ENCODE measurements at regions not wholly inside any gene's neighbourhood (a gene's known extent, or its start where the extent isn't known, plus 50 kb on each side); places are given as distances from the start of the nearest gene placed in this dataset.

DNA sequence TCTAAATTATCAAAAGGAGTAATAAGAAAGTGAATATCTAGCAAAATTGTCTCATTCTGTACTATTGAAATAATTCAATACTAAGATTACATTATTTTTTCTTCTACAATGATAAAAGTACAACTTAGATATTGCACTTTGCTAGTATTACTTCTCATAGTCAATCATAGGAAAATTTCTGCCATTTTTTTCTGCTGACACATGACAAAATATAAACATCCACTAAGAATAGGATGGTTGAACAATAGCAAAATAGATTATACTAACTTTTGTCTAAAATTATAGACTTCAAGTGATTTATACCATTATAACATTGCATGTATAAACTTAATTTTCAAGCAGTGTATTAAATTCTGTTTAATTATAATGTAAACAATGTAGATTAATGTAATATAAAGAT lies 540.2 kb downstream of the PDHA2 start:
- TF ChIP-seq, protein P1, sequence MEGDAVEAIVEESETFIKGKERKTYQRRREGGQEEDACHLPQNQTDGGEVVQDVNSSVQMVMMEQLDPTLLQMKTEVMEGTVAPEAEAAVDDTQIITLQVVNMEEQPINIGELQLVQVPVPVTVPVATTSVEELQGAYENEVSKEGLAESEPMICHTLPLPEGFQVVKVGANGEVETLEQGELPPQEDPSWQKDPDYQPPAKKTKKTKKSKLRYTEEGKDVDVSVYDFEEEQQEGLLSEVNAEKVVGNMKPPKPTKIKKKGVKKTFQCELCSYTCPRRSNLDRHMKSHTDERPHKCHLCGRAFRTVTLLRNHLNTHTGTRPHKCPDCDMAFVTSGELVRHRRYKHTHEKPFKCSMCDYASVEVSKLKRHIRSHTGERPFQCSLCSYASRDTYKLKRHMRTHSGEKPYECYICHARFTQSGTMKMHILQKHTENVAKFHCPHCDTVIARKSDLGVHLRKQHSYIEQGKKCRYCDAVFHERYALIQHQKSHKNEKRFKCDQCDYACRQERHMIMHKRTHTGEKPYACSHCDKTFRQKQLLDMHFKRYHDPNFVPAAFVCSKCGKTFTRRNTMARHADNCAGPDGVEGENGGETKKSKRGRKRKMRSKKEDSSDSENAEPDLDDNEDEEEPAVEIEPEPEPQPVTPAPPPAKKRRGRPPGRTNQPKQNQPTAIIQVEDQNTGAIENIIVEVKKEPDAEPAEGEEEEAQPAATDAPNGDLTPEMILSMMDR (conservative IDR thresholded peaks at IDR 0.05; ENCODE audit: low read length), result no peak

DNA sequence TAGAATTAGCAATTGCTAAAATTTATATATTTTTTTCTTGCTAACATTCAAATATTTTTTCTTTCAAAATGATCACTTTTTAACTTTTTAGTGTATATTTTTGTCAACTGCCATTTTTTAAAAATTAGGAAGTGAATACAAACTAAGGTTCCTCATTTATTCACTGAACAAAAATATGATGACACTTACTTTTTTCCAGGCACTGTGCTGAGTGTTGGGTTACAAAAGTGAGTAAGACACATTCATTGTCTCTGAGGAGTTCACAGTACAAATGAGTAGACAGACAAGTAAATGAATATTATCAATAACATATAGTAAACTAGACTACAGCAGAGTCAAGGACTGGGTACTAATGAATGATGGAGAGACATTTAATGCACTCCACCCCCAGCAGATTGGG lies 543.5 kb downstream of the PDHA2 start:
- TF ChIP-seq, protein P1 (conservative IDR thresholded peaks at IDR 0.05; ENCODE audit: low read length), result no peak
- no peak for DNase-seq (ENCODE audit: low read depth)
- H3K4me3 ChIP-seq (ENCODE audit: low read length), result no peak overlapping the region

More for the DNA sequence above, 540.2 kb downstream of the PDHA2 start:
- no peak overlapping the region for H3K4me3 ChIP-seq (ENCODE audit: low read length)
- DNase-seq (ENCODE audit: low read depth), result no peak

DNA sequence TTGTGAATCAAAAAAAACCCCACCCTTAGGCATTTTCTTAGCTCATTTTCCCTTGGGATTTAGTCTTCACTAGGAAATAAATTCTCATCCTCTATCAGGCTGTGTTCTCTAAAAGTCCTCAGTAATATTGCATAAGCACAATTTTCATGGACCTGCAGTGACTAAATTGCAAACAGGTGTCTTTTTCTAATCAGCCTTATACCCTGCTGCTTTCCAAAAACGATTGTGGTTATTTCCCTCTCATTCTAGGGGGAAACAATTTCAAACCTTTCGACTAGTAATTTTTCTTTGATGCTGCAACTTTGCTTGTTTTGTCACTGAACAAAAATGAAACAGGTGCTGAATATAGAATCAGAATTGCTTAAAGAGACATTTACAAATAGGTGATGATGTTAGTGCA lies 549.9 kb downstream of the PDHA2 start:
- TF ChIP-seq, protein P1 (conservative IDR thresholded peaks at IDR 0.05; ENCODE audit: low read length), result no peak
- DNase-seq (ENCODE audit: low read depth), result no peak
- no peak overlapping the region for H3K4me3 ChIP-seq (ENCODE audit: low read length)

DNA sequence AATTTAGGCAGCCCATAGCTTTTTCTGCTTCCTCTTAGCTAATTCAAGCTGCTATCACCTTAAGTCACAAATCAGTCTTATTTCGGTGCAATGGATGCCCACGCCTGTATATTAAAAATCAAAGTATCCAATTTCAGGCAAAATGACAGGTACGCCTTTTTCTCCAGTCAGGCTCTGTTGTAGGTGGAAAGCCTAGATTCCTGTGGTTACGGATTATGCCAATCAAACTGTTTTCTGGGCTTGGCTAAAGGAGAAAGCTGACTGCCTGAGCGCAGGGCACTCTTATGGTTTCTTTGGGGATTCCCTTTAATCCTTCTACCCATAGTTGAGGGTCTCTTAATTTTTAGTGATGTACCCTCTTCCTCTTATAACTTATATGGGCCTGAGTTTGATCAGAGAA lies 550.5 kb downstream of the PDHA2 start:
- H3K4me3 ChIP-seq (ENCODE audit: low read length), result no peak overlapping the region
- no peak for DNase-seq (ENCODE audit: low read depth)
- TF ChIP-seq, protein P1 (conservative IDR thresholded peaks at IDR 0.05; ENCODE audit: low read length), result no peak

DNA sequence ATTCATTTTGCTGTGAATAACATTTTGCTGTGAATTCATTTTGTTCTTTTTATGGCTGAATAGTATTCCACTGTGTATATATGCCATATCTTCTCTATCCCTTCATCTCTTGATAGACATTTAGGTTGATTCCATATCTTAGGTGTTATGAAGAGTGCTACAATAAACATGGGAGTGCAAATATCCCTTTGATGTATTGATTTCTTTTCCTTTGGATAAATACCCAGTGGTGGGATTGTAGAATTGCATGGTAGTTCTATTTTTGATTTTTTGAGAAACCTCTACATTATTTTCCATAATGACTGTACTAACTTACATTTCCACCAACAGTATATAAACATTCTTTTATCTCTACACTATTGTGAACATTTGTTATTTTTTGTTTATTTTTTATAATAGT lies 555.9 kb downstream of the PDHA2 start:
- no peak for DNase-seq (ENCODE audit: low read depth)
- TF ChIP-seq, protein P1 (conservative IDR thresholded peaks at IDR 0.05; ENCODE audit: low read length), result no peak
- H3K4me3 ChIP-seq (ENCODE audit: low read length), result no peak overlapping the region

DNA sequence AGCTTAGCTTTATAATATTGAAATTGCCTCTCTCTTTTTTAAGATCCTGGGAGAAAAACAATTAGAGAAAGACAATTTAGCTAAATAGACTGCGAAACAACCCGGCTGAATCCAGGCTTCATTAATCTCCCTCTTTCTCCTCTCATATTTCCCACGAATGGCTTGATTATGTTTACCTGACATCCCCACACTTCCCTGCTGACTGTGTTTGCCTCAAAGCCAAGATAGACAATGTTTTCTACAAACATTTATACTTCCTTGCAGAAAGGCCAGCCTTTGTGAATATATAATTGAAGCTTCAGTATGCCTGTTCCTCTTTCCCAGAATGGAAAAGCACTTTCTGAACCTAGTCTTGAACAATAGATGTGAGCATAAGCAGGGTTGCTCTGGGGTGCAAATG lies 566.8 kb downstream of the PDHA2 start:
- no peak overlapping the region for H3K4me3 ChIP-seq (ENCODE audit: low read length)
- TF ChIP-seq, protein P1 (conservative IDR thresholded peaks at IDR 0.05; ENCODE audit: low read length), result no peak
- no peak for DNase-seq (ENCODE audit: low read depth)

DNA sequence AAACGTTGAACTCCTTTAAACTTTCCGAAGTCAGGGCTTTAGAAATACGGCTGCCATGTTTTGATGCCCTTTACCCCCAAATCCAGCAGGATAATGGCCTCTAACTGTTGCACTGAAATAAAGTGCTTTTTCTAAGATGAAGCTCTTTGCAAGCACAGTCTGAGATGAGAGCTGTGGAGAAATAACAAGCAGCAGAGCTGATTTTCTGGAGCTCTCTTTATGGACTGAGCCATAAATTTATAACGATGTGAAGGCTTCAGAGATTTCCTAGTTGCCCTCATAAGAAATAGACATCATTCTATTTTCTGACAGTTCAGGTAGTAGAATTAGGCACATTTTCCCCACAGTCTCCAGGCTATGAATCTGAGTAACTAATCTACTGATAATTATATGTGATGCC lies 567.3 kb downstream of the PDHA2 start:
- H3K4me3 ChIP-seq (ENCODE audit: low read length), result no peak overlapping the region
- no peak for DNase-seq (ENCODE audit: low read depth)
- TF ChIP-seq, protein P1 (conservative IDR thresholded peaks at IDR 0.05; ENCODE audit: low read length), result no peak
